NCI-H345 treated with DMSO at 0.1 percent for 48 hours (cell line): ENCODE measurements at regions not wholly inside any gene's neighbourhood (a gene's known extent, or its start where the extent isn't known, plus 50 kb on each side); places are given as distances from the start of the nearest gene placed in this dataset.
"Not testable (repeated sequence)": the region's sequence is repeated elsewhere in the genome, so short reads cannot be mapped to it uniquely, and the experiment has no call there.

ENCODE experiments used
- DNase-seq: peaks from one replicate; lab custom pipeline; 2025; ENCODE audit not compliant: unreplicated experiment; lab: John Stamatoyannopoulos, UW

- DNase-seq, result no peak
These were observed 238.6 kb downstream of the LRIG3 start for GRCh38 chr12:58681730-58682129.

DNA sequence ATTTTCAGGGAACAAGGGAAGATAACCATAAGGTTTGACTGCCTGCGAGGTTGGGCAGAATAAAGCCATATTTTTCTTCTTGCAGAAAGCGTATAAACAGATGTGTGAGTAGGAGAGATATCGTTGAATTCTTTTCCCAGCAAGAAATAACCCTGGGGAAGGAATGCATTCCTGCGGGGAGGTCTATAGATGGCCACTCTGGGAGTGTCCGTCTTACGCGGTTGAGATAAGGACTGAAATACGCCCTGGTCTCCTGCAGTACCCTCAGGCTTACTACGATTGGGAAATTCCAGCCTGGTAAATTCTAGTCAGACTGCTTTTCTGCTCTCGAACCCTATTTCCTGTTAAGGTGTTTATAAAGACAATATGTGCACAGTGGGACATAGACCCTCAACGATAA lies 225.0 kb downstream of the LRIG3 start:
- no peak for DNase-seq

- no peak for DNase-seq
These were observed 218.8 kb downstream of the LRIG3 start for GRCh38 chr12:58701536-58701935.

DNA sequence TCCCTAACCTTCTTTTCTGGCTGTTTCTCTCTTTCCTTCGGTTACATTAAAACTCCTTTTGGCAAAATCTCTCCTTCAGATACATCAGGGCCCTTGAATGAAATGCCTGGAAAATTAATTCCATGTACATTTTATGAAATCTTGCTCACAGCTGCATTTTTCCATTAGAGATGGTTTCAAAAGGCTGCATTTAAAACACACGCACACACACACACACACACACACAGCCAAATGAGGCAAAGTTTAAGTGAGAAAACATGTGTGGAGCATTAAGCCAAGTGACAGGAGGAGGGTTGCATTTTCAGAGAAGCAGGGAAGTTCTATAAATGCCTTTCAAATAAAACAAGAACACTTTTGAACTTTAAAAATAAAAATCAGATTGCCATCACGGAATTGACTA lies 216.4 kb downstream of the LRIG3 start:
- DNase-seq, result no peak

DNA sequence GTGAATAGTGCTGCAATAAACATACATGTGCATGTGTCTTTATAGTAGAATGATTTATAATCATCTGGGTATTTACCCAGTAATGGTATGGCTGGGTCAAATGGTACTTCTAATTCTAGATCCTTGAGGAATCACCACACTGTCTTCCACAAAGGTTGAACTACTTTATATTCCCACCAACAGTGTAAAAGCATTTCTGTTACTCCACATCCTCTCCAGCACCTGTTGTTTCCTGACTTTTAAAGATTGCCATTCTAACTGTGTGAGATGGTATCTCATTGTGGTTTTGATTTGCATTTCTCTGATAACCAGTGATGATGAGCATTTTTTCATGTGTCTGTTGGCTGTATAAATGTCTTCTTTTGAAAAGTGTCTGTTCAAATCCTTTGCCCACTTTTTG lies 215.5 kb downstream of the LRIG3 start:
- DNase-seq, result not testable (repeated sequence)

DNA sequence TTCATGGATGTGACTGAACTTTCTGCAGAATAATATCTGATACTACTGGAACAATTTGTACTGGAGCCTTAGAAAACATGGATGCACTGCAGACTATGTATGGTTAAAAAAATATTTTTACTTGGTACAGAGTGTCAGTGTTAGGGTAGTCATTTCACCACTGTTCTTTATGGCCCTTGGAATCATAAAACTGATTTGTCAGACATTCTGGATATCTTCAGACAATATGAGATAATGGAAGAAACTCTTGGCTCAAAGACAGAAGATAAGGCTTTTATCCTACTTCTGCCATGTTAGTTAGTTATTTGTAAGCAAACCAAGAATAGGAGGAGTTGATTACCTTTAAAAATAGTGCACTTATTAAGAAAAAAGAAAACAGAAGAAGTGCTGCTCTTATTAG lies 209.4 kb downstream of the LRIG3 start:
- DNase-seq, result no peak

DNA sequence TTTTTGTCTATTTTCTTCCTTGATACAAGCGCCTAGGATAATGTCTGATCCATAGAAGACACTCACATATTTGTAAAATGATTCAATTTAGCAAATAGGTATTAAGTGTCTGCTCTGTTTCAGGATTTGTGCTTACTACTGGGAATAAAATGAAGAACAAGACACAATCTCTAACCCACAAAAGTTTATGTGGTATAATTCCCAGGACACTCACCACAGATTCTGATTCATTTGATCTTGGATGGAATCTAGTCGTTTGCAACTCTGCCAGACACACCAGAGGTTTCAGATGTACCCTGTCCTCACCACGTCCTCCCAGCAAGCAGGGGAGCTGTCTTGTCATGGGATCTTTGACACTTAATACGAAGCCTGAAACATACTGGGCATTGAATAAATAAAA lies 208.3 kb downstream of the LRIG3 start:
- DNase-seq, result no peak

DNA sequence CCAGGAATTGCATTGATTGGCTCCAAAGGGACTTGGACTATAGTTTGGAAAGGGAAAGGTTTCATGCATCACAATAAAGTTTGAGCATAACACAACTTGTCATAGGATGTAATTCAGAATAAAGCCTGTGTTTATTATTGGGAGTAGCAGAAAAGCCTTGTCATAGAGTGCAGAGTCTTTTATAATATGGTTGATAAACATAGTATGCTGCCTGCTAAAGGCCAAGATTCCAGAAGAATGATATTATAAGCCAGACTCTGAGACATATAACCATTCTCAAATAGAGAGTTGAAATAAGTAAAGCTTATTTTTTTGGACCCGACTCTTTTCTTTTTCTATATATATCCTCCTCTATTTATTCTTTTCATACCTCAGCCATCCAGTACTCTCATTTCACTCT lies 207.3 kb downstream of the LRIG3 start:
- DNase-seq, result no peak

DNA sequence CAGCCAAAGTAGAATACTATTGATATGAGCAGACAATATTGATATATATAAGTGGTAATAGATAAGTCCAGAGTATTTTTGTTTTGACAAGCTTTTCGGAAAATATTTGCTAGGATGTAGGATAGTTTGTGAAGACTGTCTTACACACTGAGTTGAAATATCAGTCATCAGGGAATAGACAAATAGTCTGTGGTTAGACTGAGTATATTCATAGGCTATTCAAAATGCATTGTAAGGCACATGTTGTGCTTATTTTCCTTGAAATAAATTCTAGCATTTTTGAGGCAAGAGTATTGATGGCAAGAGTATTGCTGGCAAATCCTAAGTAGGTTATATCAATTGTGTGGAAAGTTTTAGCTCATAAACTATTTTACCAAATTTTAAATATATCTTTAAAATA lies 201.1 kb downstream of the LRIG3 start:
- no peak for DNase-seq

DNA sequence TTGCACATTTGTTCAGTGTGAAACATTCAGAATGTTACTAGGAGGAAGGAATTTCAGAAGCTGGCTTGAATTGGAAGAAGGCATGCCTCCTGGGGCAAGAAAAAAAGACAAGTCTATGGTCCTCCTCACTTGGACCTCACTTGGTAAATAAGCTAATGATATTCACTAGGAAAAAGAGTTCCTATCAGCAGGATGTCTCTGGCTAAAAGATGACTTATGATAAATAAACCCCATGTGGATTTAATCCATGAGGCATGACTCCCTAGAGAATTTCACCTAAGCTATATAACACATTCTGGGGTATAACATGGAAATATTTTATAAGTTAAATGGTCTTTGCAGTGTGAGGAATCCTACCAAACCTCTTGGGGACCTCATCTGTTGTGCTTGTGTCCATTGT lies 199.9 kb downstream of the LRIG3 start:
- no peak for DNase-seq

GRCh38 chr12:58725400-58726105 lies 194.8 kb downstream of the LRIG3 start:
- DNase-seq, result no peak

DNA sequence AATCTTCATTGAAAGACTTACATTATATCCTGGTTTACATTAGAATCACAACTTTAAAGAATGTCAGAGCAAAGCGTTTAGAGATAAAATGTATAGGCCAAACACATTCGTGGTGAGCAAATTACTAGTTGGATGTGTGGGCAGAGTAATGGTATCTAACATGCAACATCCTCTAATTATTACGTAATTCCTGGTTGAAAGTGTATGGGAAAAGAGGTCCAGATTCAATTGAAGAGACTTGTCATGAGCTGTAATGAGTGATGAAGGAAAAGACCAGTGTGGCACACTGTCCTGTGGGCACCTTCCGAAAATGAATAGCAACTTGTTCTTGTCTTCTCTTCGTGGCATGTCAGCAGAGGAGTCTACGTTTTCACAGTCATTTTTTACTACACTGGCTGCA lies 192.8 kb downstream of the LRIG3 start:
- DNase-seq, result no peak

DNA sequence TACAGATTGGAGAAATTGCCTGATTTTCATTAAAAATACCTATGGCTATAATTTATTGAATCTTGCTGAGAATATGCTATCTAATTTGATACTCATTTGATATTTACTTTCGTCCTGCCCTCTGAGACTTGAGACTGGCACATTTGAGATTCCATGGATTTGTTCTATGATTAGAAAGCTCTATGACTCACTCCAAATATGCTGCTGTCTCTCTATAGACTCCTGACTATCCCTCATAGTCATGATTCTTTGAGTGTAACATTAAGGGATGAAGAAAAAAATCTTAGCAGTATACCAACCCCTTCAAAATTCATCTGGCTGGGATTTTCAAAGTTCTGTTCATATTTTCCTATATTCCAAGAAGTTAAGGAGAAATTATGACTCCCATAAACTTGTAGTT lies 191.9 kb downstream of the LRIG3 start:
- no peak for DNase-seq

DNA sequence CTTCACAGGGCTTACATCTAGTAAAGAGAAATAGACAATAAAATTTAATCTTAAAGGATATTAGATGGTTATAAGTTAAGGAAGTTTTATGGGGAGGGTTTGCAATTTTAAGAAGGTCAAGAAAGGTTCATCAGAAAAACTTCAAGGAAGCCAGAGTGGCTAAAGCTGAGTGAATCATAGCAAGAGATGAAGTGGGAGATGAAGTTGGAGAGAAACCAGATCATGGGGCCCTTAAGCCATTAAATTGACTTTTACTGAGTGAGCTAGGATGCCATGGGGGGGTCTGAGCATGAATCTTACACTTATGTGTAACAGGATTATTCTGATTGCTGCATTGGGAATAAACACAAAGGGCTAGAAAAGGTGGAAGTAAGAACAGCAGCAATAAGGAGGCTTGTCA lies 189.2 kb downstream of the LRIG3 start:
- DNase-seq, result no peak

- DNase-seq, result no peak
These were observed 187.4 kb downstream of the LRIG3 start for GRCh38 chr12:58732894-58733293.

DNA sequence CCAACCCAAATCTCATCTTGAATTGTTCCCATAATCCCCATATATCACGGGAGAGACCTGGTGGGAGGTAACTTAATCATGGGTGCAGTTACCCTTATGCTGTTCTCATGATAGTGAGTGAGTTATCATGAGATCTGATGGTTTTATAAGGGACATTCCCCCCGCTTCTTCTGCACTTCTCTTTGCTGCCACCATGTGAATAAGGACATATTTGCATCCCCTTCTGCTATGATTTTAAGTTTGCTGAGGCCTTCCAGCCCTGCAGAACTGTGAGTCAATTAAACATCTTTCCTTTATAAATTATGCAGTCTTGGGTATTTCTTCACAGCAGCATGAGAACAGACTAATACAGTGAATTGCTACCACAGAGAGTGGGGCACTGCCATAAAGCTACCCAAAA lies 179.1 kb downstream of the LRIG3 start:
- DNase-seq, result no peak

DNA sequence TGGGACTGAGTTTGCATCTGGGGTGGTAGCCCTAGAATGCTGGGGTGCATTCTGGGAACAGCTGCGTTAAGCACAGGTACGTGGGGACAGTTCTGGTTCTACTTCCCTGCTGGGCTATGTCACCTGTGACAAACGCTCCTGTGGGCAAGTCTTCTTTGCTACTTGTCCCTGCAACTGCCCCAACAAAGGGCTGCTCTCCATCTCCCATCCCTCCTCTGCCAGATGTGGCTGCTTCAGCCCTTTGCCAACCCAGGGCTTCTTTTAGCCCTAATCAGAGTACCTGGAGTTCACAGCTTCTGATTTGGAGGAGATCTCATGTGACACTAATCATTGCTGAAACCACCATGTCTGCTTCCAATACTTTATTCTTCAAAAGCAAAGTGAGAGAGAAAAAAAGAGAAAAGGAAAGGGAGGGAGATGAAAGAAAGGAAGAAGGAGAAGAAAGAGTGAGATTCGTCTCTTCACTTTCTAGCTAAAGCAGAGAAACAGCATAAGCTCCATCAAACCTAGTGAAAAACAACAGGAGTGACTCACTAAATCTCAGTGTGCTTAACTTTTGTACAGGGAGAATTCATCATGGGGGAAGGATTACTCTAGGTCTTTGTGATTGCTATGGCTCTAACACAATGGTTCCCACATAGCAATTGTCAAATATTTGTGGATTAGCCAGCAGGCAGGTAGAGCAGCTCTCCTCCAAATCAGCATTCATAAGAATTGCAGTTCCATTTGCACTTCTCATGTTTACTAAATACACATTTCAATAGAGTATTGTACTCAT lies 174.8 kb downstream of the LRIG3 start:
- DNase-seq, result no peak

DNA sequence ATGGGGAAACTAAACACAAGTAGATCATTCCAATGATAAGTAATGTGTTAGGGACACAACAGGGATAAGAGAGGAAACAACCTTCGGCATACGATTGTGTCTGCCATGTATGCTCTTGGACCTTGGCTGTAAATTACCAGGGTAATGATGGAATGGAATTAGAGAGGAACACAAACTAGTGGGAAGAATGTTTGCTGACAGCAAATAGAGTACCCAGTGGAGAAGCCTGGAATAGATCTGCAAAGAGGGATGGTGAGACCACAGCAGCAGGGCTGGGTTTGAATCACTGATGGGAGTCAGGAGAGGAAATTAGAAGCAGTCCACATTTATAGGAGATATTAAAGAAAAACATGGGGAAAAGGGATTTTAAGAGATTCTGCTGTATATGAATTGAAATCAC lies 172.8 kb downstream of the LRIG3 start:
- DNase-seq, result no peak

DNA sequence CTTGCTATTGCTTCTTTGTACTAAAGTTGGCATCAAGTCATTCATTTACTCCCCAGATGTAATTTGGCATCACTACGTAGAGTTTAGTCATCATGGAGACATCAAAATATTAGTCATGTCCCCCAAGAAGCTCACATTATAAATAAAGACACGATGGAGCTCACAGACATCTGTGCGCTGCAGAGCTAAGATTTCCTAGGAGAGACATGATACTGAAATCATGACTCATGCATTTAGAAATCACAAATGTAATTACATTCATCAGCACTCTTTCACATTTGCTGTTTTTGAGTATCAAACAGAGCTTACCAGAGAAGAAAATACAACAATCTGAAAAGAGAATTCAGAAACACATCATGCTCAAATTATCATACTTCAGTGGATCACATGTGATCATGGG lies 169.8 kb downstream of the LRIG3 start:
- DNase-seq, result no peak

DNA sequence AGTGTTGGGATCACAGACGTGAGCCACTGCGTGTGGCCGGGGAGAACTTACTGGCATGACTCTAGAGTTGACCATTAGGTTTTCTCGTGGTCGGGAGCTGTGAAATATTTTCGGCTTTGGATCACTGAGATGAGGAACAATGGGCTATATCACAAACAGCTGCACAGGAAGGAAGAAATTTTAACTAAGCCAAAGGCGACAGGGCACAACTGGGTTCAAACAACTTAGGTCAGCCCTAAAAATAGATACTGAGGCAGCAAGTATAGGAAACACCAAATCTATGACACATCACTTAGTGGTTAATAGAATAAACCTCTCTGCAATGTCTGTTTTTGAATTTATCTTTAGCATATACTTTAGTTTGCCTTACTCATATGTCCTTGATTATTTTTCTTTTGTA lies 162.9 kb downstream of the LRIG3 start:
- DNase-seq, result no peak

DNA sequence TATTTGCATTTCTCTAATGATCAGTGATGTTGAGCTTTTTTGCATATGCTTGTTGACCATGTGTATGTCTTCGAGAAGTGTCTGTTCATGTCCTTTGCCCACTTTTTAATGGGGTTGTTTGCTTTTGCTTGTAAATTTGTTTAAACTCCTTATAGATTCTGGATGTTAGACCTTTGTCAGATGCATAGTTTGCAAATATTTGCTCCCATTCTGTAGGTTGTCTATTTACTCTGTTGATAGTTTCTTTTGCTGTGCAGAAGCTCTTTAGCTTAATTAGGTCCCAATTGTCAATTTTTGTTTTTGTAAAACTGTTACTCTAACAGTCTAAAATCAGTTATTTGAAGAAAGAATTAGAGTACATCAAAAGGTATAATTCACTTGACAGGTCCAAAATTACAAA lies 160.6 kb downstream of the LRIG3 start:
- DNase-seq, result not testable (repeated sequence)

GRCh38 chr12:58761308-58761707 lies 159.0 kb downstream of the LRIG3 start:
- DNase-seq, result no peak
